Psoas muscle (tissue), 7 donors: ENCODE measurements at regions not wholly inside any gene's neighbourhood (a gene's known extent, or its start where the extent isn't known, plus 50 kb on each side); places are given as distances from the start of the nearest gene placed in this dataset.
"Not testable (repeated sequence)": the region's sequence is repeated elsewhere in the genome, so short reads cannot be mapped to it uniquely, and the experiment has no call there.

Experiments
- ATAC-seq, 4 donors: fragments of 200-7000 bp; cut with Tn5 transposase; one replicate each; pipeline ENCODE4 v1.9.1; 2020; ENCODE audit warnings: moderate library complexity in 3 of 4, mild to moderate bottlenecking in 2 of 4
- DNase-seq, 2 donors: peaks; one replicate each; pipeline ENCODE4 v3.0.0-alpha.2; 2020
- H3K27ac ChIP-seq: fragments of 200-600 bp; one replicate; pipeline ENCODE4 v1.8.0; 2022
- H3K27me3 ChIP-seq, 3 donors: fragments of 200-600 bp in 1 of 3; one replicate each; pipeline versions ENCODE4 v1.6.1 to v1.8.0; 2013 to 2022; ENCODE audit warnings: low read length in 2 of 3, mild to moderate bottlenecking in 2 of 3, moderate library complexity in 1 of 3; ENCODE audit not compliant: insufficient read depth in 3 of 3
- H3K36me3 ChIP-seq, 2 donors: fragments of 200-600 bp in 1 of 2; one replicate each; pipeline versions ENCODE4 v1.6.1 to v1.8.0; 2013 to 2022; ENCODE audit warnings: low read depth in 1 of 2, mild to moderate bottlenecking in 1 of 2, moderate library complexity in 1 of 2; ENCODE audit not compliant: insufficient read depth in 1 of 2
- H3K4me1 ChIP-seq: fragments of 200-600 bp; one replicate; pipeline ENCODE4 v1.8.0; 2022
- H3K4me3 ChIP-seq: fragments of 200-600 bp; one replicate; pipeline ENCODE4 v1.8.0; 2022; ENCODE audit warnings: mild to moderate bottlenecking
- H3K9me3 ChIP-seq: fragments of 200-600 bp; one replicate; pipeline ENCODE4 v1.8.0; 2022
- WGBS, 3 donors: extraction: QIAGEN DNeasy Blood & Tissue Kit; methylation state at CpG; one replicate each; pipeline versions ENCODE4 v1.1.6 to v1.1.7; 2013; 5-methylcytosine and 5-hydroxymethylcytosine counted together
- intact Hi-C, 2 donors: fragments of 100-400 bp; cut with DNase I; formaldehyde crosslinking; loops; one replicate each; pipeline versions ENCODE4 v1.11.0 to v1.14.2; 2022
- TF ChIP-seq, protein P1 (sequence below): fragments of 200-600 bp; IDR thresholded peaks from one replicate; pipeline ENCODE4 v1.8.0; 2022; ENCODE audit warnings: antibody characterized with exemption
- donor health status: healthy with polysubstance abuse.
- donor health status: DM: no; HTN: no; CAD: no; lungs with moderate emphysema.
- donor health status: Bipolar disorder and iron deficiency.
- donor health status: healthy.
- donor health status: DM: yes; HTN: yes; CAD: no.
- donor health status: DM: no; HTN: no; CAD: no.
- donor health status: DM: yes; HTN: yes; CAD: no.

DNA sequence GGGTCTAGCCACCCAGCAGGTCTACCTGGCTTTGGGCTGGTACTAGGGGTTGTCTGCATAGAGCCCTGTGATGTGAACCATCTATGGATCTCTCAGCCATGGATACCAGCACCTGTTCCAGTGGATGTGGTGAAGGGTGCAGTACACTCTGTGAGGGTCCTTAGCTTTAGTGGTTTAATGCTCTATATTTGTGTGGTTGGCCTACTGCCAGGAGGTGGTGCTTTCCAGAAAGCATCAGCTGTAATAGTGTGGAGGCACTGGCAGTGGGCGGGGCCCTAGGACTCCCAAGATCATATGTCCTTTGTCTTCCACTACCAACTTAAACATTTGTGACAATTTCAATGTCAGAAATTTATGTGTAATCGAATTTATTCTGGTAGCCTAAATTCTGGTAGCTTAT, 1065.1 kb downstream of the RPIA start:
- H3K27ac ChIP-seq, DNase-seq, H3K4me1 ChIP-seq, H3K36me3 ChIP-seq, ATAC-seq, H3K27me3 ChIP-seq, intact Hi-C loops, H3K9me3 ChIP-seq, H3K4me3 ChIP-seq: not testable (repeated sequence)
- 40 to 57% (median 55%) methylated on average over 2 of the region's 2 CpGs for WGBS, 3 donors

DNA sequence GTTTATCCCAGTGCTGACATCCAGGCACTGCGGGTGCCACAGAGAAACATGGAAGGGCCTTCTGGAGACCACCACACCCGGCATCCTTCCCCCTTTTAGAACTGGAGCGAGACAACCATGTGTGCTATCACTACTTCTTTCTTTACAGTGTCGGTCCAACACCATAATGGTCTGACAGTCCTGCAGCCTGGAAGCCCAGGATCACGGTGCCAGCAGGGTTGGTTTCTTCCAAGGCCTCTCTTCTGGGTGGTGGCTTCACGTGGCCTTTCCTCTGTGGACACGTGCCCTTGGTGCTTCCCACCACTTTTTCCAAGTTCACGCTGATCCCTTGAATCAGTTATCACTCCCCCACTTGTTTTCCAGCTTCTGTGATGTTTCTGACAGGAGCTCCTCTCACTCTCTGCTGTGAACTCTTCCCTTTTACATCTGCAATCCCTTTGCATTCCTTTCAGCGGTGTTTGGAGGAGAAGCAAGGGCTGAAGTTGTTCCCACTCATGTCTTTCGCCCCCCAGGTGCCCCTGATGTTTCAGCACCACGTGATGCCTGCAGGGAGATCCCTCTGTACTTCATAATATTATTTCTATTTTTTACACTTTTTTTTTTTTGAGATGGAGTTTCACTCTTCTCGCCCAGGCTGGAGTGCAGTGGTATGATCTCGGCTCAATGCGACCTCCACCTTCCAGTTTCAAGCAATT, 1067.0 kb downstream of the RPIA start:
- intact Hi-C loops, H3K9me3 ChIP-seq, H3K27ac ChIP-seq, H3K4me3 ChIP-seq, H3K36me3 ChIP-seq, H3K4me1 ChIP-seq, H3K27me3 ChIP-seq, ATAC-seq: not testable (repeated sequence)
- peak in 1 of 2 donors; percentile 32 for DNase-seq
- 64 to 68% (median 65%) methylated on average over 14 of the region's 14 CpGs for WGBS, 3 donors

DNA sequence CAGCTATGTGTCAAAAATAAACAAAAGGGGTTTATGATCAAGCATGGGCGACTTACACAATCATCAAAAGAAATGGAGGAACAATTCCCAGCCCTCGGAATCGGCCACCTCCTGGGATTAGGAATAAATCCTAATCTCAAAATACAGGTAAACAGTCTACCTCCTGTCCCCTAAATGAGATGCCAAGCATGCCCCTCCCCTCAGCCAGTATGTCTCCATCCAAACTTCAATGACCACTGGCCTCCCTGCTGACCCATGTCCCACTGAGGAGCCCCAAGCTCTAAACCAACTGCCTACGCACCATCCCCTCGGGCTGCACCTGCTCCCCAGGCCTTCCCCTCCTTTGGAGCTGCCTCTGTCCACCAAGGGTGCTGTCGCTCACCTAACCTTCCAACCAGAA, 1069.3 kb downstream of the RPIA start:
- H3K4me1 ChIP-seq, H3K27ac ChIP-seq, H3K36me3 ChIP-seq, intact Hi-C loops, DNase-seq, ATAC-seq, H3K9me3 ChIP-seq, H3K4me3 ChIP-seq: not testable (repeated sequence)
- H3K27me3 ChIP-seq: peaks cover 0 to 15% (median 0%) of the 10 kb centered on the region in 3 donors
- WGBS, 3 donors: 71 to 85% (median 79%) methylated on average over 5 to 6 of the region's 6 CpGs

DNA sequence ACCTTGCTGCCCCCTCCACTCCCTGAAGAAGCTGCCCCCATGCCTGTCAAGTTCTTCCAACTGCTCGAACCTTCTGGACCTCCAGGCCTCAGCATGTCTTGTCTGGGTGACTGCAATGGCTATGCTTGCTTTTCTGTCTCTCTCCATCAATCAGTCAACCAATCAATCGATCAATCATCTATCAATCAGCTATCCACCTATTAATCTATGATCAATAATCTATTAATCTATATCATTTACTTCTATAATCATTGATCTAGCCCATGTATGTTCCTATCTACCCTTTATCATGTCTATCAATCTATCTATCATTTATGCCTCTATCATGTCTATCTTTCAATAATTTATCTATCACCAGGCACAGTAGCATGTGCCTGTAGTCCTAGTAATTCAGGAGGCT, 1069.7 kb downstream of the RPIA start:
- H3K4me1 ChIP-seq, H3K36me3 ChIP-seq, H3K27ac ChIP-seq, intact Hi-C loops, ATAC-seq, H3K9me3 ChIP-seq, DNase-seq, H3K4me3 ChIP-seq: not testable (repeated sequence)
- peaks cover 0 to 19% (median under 1%) of the 10 kb centered on the region in 3 donors for H3K27me3 ChIP-seq
- whole genome bisulfite sequencing, 3 donors: 52 to 58% (median 55%) methylated on average over 2 of the region's 2 CpGs

DNA sequence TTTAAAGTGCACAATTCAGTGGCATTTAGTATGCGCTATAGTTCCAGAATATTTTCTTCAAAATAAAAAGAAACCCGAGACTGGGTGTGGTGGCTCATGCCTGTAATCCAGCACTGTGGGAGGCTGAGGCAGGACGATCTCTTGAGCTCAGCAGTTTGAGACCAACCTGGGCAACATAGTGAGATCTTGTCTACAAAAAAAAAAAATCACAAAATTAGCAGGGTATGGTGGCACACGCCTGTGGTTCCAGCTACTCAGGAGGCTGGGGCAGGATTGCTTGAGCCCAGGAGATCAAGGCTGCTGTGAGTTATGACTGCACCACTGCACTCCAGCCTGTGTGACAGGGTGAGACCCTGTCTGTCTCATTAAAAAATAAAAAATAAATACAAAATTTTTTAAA, 1070.4 kb downstream of the RPIA start:
- WGBS, 3 donors: 79 to 86% (median 80%) methylated on average over 4 of the region's 4 CpGs
- H3K4me3 ChIP-seq, intact Hi-C loops, H3K27ac ChIP-seq, H3K4me1 ChIP-seq, H3K36me3 ChIP-seq, H3K9me3 ChIP-seq, ATAC-seq: not testable (repeated sequence)
- H3K27me3 ChIP-seq: peaks cover 0 to 26% (median 6%) of the 10 kb centered on the region in 3 donors
- DNase-seq: peak in 1 of 2 donors; percentile 34

DNA sequence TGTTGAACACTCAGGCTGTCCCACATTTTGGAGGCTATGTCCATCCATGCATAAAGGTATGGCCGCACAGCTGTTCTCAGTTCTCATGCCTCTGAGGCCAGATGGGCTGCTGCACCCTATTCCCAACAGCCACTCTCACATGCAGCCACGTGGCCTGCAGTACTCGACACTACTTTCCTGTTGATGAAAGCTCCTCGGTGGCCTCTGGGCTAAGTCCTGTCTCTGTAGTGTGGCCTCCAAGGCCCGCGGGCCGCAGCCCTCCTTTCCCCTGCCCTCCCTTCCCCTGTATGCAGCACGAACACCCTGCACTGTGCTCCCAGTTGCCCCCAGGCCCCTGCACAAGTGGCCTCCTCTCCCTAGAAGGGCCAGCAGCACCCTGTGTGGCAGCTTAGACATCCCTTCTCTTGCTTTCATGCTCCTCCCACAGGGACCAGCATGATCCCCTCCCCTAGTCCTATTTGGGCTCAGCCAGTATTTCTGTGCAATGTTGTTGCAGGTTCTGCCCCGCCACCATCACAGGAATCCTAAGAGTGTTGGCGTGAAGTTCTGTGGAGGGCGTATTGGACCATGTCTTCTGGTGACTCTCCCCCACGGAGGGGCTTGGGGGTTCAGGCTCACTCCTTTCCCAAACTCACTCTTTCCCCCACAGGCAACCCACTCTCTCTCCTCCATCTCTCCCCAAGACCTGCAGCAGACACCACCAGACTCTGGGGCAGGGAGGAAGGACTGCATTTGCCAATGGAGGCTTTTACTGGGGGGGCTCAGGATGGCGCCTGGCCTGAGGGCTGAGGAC, 1071.2 kb downstream of the RPIA start:
- H3K36me3 ChIP-seq, H3K9me3 ChIP-seq, H3K27ac ChIP-seq, intact Hi-C loops, H3K4me1 ChIP-seq, H3K4me3 ChIP-seq, ATAC-seq: not testable (repeated sequence)
- WGBS, 3 donors: 84 to 88% (median 87%) methylated on average over 13 of the region's 13 CpGs
- DNase-seq: peak in 1 of 2 donors; percentile 36
- peaks cover 0 to 34% (median 12%) of the 10 kb centered on the region in 3 donors for H3K27me3 ChIP-seq

DNA sequence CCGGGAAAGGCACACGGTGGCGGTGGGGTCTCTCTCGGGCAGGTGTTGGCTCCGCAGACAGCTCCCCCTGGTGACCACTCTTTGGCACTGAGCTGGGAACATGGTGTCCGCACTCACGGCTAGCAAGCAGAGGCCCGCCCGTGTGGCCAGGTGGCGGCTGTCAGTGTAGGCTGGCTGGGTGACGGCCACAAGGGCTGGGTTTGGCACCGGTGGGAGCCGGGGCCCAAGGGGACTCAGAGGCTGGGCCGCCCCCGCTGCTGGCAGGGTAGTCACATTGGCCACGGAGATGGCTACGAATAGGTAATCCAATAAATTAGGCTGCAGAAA, 1071.7 kb downstream of the RPIA start:
- no peak overlapping the region for H3K4me3 ChIP-seq
- TF ChIP-seq, protein P1, sequence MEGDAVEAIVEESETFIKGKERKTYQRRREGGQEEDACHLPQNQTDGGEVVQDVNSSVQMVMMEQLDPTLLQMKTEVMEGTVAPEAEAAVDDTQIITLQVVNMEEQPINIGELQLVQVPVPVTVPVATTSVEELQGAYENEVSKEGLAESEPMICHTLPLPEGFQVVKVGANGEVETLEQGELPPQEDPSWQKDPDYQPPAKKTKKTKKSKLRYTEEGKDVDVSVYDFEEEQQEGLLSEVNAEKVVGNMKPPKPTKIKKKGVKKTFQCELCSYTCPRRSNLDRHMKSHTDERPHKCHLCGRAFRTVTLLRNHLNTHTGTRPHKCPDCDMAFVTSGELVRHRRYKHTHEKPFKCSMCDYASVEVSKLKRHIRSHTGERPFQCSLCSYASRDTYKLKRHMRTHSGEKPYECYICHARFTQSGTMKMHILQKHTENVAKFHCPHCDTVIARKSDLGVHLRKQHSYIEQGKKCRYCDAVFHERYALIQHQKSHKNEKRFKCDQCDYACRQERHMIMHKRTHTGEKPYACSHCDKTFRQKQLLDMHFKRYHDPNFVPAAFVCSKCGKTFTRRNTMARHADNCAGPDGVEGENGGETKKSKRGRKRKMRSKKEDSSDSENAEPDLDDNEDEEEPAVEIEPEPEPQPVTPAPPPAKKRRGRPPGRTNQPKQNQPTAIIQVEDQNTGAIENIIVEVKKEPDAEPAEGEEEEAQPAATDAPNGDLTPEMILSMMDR: no peak
- peaks cover 0 to 39% (median 15%) of the 10 kb centered on the region in 3 donors for H3K27me3 ChIP-seq
- no peaks in the 10 kb centered on the region for H3K9me3 ChIP-seq
- ATAC-seq (no peak), DNase-seq (peak; percentile 15 to 45)
- H3K27ac ChIP-seq: no peak overlapping the region
- intact Hi-C loops: no loop called here
- H3K36me3 ChIP-seq: no peaks in the 10 kb centered on the region
- 66 to 83% (median 72%) methylated on average over 17 of the region's 17 CpGs for WGBS, 3 donors
- no peaks in the 10 kb centered on the region for H3K4me1 ChIP-seq
